ENCODE measurements at regions not wholly inside any gene's neighbourhood (a gene's known extent, or its start where the extent isn't known, plus 50 kb on each side); places are given as distances from the start of the nearest gene placed in this dataset.

GRCh38 chr20:56166781-56167465 lies 81.6 kb upstream of the MC3R start:
- Histone ChIP-seq H3K4me1 (ENCODE audit: control insufficient read depth in 2 of 3, insufficient read depth in 2 of 3, low read depth in 1 of 3, low read length in 3 of 3) (no peaks in the 10 kb centered on the region), H3K9ac (ENCODE audit: low read length in 3 of 3) (no peak overlapping the region), H3K27me3 (ENCODE audit: control insufficient read depth, insufficient read depth, low read length) (no peaks in the 10 kb centered on the region), H3K36me3 (ENCODE audit: control insufficient read depth in 2 of 3, insufficient read depth in 3 of 3, low read length in 3 of 3) (no peaks in the 10 kb centered on the region), H3K27ac (ENCODE audit: low read depth in 2 of 2, low read length in 2 of 2) (no peak overlapping the region), H3K4me3 (ENCODE audit: low read length in 3 of 3) (no peak overlapping the region), H3K9me3 (ENCODE audit: control insufficient read depth in 2 of 3, insufficient read depth in 1 of 3, low read length in 3 of 3) (no peaks in the 10 kb centered on the region)
- intact Hi-C loops (cut with DNase I), result no loop called here
- FAIRE-seq, result no peak
- DNase-seq, result peak in 1 of 5 donors; percentile 30
- TF ChIP-seq CTCF (IDR thresholded peaks at IDR 0.05; ENCODE audit: borderline replicate concordance, extremely low read depth, insufficient read depth), result no peak

- no peak for FAIRE-seq
- H3K4me3 ChIP-seq (ENCODE audit: low read length in 3 of 3), result no peak overlapping the region
- no peak overlapping the region for H3K27ac ChIP-seq (ENCODE audit: low read depth in 2 of 2, low read length in 2 of 2)
- H3K36me3 ChIP-seq (ENCODE audit: control insufficient read depth in 2 of 3, insufficient read depth in 3 of 3, low read length in 3 of 3), result no peaks in the 10 kb centered on the region
- H3K9me3 ChIP-seq (ENCODE audit: control insufficient read depth in 2 of 3, insufficient read depth in 1 of 3, low read length in 3 of 3), result no peaks in the 10 kb centered on the region
- peak; percentile 35 for TF ChIP-seq CTCF (IDR thresholded peaks at IDR 0.05; ENCODE audit: borderline replicate concordance, extremely low read depth, insufficient read depth)
- intact Hi-C loops (cut with DNase I), result no loop called here
- H3K27me3 ChIP-seq (ENCODE audit: control insufficient read depth, insufficient read depth, low read length), result no peaks in the 10 kb centered on the region
- DNase-seq, result peak in 3 of 5 donors; percentile 21 to 69 (median 53)
- H3K4me1 ChIP-seq (ENCODE audit: control insufficient read depth in 2 of 3, insufficient read depth in 2 of 3, low read depth in 1 of 3, low read length in 3 of 3), result no peaks in the 10 kb centered on the region
- H3K9ac ChIP-seq (ENCODE audit: low read length in 3 of 3), result no peak overlapping the region
Measured at GRCh38 chr20:56171087-56172012, 77.2 kb upstream of the MC3R start.

- Histone ChIP-seq H3K27ac (ENCODE audit: low read depth in 2 of 2, low read length in 2 of 2) (no peak overlapping the region), H3K27me3 (ENCODE audit: control insufficient read depth, insufficient read depth, low read length) (no peaks in the 10 kb centered on the region), H3K4me3 (ENCODE audit: low read length in 3 of 3) (no peak overlapping the region), H3K4me1 (ENCODE audit: control insufficient read depth in 2 of 3, insufficient read depth in 2 of 3, low read depth in 1 of 3, low read length in 3 of 3) (no peaks in the 10 kb centered on the region), H3K36me3 (ENCODE audit: control insufficient read depth in 2 of 3, insufficient read depth in 3 of 3, low read length in 3 of 3) (no peaks in the 10 kb centered on the region), H3K9ac (ENCODE audit: low read length in 3 of 3) (no peak overlapping the region), H3K9me3 (ENCODE audit: control insufficient read depth in 2 of 3, insufficient read depth in 1 of 3, low read length in 3 of 3) (no peaks in the 10 kb centered on the region)
- DNase-seq, result peak in 2 of 5 donors; percentile 48 to 81
- FAIRE-seq, result no peak
- intact Hi-C loops (cut with DNase I), result no loop called here
- no peak for TF ChIP-seq CTCF (IDR thresholded peaks at IDR 0.05; ENCODE audit: borderline replicate concordance, extremely low read depth, insufficient read depth)
Measured at GRCh38 chr20:56173438-56173837, 75.1 kb upstream of the MC3R start.

Measured in kidney (tissue), 13 donors.